K562 (cell line): ENCODE measurements at regions not wholly inside any gene's neighbourhood (a gene's known extent, or its start where the extent isn't known, plus 50 kb on each side); places are given as distances from the start of the nearest gene placed in this dataset.

Experiments used
- CTCF ChIP-seq, 3 experiments: IDR thresholded peaks in 2 of 3; conservative IDR thresholded peaks in 1 of 3; 2 replicates each; pipeline ENCODE4 v1.5.1; 2011 to 2012; ENCODE audit warnings: low read length in 3 of 3, mild to moderate bottlenecking in 3 of 3, control low read depth in 2 of 3, improper control_type of control experiment in 1 of 3, inconsistent platforms in 1 of 3, low read depth in 1 of 3, mixed read lengths in 1 of 3, moderate library complexity in 1 of 3; ENCODE audit not compliant: insufficient read depth in 2 of 3
- SETDB1 ChIP-seq: IDR thresholded peaks from one replicate; pipeline ENCODE4 v1.6.1; 2012; ENCODE audit warnings: low read length, control low read depth, inconsistent platforms
- TCF7L2 ChIP-seq: fragments of 150-350 bp; IDR thresholded peaks from 2 replicates; pipeline ENCODE4 v1.6.1; 2016; ENCODE audit warnings: low read depth, mild to moderate bottlenecking, low read length, moderate library complexity
- ZBED1 ChIP-seq: IDR thresholded peaks from 2 replicates; pipeline ENCODE4 v1.6.1; 2014

DNA sequence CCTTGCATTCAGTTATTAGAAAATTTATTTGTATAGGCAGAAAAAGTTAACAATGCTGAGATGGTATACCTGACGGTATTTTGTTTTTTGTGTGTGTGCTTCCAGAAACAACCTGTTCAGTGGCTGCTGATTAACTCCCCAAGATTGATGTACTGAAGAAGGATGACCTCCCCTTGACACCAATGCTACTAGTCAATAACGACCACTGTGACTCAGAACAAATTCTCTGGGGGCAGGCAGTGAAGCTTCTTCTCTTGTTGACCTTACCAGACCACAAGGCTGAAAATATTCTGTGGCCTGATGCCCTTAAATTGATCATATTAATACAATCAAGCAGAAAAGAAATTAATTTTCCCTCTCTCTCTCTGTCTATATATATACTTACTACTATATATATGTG lies 1182.9 kb upstream of the CRIM1 start:
- TF ChIP-seq TCF7L2, result no peak
- no peak for TF ChIP-seq CTCF (IDR thresholded peaks at IDR 0.05 in 2 of 3, conservative IDR thresholded peaks at IDR 0.05 in 1 of 3; ENCODE audit: insufficient read depth in 2 of 3, low read depth in 1 of 3, low read length in 3 of 3)
- TF ChIP-seq SETDB1, result no peak
- no peak for TF ChIP-seq ZBED1
